Testis (tissue), 2 donors: ENCODE measurements at regions not wholly inside any gene's neighbourhood (a gene's known extent, or its start where the extent isn't known, plus 50 kb on each side); places are given as distances from the start of the nearest gene placed in this dataset.

Experiments used
- CTCF ChIP-seq, 3 experiments: fragments of 450-650 bp in 2 of 3; fragments of 200-600 bp in 1 of 3; sonication (generic) in 1 of 3; IDR thresholded peaks; one replicate each; pipeline ENCODE4 v1.5.1; 2016 to 2019; ENCODE audit warnings: antibody characterized with exemption in 3 of 3, mild to moderate bottlenecking in 2 of 3, moderate library complexity in 1 of 3
- POLR2A ChIP-seq: fragments of 450-650 bp; IDR thresholded peaks from one replicate; pipeline ENCODE4 v1.6.1; 2017; ENCODE audit warnings: antibody characterized with exemption, mild to moderate bottlenecking, moderate library complexity

- TF ChIP-seq CTCF (IDR thresholded peaks at IDR 0.05) (no peak), POLR2A (no peak)
These were observed 158.1 kb upstream of the VRK2 start for GRCh38 chr2:57888463-57888862.
